ENCODE measurements at regions not wholly inside any gene's neighbourhood (a gene's known extent, or its start where the extent isn't known, plus 50 kb on each side); places are given as distances from the start of the nearest gene placed in this dataset.
"Not testable (repeated sequence)": the region's sequence is repeated elsewhere in the genome, so short reads cannot be mapped to it uniquely, and the experiment has no call there.

DNA sequence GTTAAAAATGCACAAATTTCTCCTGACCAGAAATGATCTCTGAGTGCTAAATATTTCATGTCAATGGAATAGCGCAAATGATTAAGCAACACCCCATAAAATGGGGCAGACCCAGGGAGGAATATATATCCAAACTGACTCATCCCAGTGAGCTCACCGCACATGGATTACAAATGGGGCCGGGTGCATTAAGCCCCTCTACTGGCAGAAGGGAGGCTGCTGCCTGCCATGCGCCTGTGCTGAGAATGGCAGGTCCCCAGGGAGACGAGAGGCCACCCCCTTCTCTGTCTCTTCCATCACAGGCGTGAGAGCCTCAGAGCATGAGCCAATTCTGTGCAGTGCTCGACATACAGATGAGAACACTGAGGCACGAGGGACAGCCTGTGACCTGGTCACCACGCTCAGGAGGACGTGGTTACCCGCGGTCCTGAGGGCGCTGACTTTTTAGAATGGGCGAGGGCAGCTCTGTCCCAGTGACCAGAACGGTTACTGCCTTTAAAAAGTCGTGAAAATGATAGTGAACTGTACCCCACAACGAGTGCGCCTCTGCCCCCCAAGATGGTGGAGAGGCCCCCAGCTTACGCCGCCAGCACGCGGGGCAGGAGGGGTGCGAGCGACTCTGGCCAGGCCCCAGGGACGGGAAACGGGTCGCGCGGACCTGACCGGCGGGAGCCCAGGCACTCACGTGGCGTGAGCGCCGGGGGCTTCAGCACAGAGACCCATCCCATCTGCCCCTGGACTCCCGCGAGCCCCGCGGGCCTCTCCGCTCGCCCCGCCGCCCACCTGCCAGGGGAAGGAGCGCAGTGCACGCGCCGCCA lies 130.2 kb upstream of the ALDH3B2 start:
- DNase-seq (ENCODE audit: low read depth) = not testable (repeated sequence)

DNA sequence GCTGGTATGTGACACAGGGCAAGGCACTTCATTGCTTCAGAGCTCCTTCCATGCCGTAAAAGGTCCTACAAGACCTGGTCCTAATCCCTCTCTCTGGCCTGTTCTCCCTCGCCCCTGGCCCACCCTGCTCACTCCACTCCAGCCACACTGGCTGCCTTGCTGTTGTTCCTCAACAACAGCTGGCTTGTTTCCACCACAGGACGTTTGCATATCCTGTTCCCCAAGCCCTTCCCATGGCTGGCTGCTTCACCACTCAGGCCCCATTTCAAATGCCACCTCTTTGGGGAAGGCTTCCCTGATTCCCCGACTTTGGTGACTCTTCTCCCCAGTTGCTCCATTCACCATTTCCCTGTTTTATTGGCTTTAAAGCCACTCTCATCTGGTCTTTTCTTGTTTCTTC lies 129.1 kb upstream of the ALDH3B2 start:
- not testable (repeated sequence) for DNase-seq (ENCODE audit: low read depth)

DNA sequence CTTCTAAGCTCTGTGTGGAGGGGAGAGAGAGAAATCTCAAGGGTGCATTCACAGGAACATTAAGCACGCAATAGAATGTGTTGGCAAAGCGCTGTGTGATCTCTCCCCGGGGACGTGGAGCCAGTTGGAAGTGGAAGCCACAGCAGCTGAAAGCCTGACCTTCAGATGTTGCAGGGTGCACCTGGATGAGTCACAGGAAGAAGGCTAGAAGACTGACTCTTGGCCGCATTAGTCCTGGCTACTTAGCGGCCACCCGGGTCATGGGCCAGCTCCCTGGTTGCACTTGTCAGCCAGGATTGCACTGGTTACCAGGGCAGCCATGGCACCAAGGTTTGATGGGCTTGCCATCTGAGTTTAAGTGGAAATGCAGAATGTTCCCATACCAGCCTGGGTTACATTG lies 128.6 kb upstream of the ALDH3B2 start:
- not testable (repeated sequence) for DNase-seq (ENCODE audit: low read depth)

DNA sequence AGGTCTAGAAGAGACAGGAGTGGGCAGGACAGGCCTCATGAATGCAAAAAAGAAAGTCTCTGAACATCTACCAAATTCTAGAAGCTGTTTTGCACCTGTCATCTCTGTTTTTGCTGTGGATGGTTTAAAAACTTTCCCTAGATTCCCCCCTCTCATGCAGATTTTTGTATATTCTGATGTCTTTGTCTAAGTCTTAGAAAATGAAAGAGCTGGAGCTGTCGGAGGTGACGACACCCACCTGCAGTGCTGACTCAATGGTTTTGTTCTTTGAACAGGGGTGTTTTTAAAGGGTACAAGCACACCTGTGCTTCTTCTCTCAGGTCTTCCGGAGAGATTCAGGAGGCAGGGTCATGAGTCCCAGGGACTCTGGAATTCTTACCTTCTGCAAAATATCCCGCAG lies 128.2 kb upstream of the ALDH3B2 start:
- not testable (repeated sequence) for DNase-seq (ENCODE audit: low read depth)

DNA sequence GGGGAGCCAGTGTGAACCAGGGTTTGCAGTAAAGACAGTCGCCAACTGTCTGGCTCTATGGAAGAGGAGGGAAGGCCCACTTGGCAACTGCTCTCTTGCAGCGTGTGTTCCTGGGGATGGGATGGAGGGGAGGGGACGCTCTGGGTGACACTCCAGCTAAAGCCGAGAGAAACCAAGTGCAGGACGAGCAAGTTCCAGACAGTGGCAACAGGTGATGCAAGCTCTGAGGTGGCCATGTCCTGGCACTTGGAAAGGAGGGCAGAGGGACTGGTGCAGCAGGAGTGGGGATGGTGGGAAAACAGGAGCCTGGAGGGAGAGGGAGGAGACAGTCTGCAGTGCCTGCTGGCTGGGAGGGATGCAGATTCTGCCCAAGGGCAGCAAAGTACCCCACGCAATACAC lies 127.0 kb upstream of the ALDH3B2 start:
- DNase-seq (ENCODE audit: low read depth) = not testable (repeated sequence)

DNA sequence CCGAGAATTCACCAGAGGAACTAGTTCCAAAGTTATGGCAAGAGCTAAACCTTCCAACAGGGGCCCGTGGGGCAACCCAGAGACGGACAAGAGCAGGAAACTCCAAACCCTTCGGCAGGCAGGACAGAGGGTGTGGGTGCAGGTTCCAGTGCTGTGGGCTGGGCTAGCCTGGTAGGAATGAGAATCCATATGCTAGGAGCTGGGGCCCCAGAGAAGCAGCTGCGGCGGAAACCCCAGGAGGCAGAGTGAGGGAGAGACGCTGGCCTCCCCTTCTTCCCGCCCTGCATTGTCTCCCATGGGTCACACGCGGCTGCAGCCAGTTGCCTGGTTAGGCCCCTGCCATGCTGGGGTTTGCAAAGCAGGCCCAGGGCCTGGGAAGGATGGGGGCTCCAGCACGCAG lies 126.2 kb upstream of the ALDH3B2 start:
- DNase-seq (ENCODE audit: low read depth) = not testable (repeated sequence)

DNA sequence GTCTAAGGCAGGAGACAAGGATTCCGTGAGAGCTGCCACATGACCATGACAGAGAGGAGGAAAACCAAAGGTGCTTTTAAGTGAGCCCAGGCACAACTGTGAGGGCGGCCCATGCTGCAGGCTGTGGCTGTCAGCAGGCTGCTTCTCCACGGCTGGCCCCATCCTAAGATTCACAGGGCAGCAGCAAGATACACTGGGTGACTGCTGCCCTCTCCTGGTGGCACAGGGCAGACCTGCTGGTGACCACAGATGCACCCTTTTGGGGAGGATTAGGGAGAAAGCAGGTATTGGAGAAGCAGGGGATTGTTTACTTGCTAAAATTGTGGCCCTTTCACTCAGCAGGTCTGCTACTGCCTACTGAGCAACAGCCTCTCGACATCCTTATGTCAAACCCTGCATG lies 125.4 kb upstream of the ALDH3B2 start:
- not testable (repeated sequence) for DNase-seq (ENCODE audit: low read depth)

DNA sequence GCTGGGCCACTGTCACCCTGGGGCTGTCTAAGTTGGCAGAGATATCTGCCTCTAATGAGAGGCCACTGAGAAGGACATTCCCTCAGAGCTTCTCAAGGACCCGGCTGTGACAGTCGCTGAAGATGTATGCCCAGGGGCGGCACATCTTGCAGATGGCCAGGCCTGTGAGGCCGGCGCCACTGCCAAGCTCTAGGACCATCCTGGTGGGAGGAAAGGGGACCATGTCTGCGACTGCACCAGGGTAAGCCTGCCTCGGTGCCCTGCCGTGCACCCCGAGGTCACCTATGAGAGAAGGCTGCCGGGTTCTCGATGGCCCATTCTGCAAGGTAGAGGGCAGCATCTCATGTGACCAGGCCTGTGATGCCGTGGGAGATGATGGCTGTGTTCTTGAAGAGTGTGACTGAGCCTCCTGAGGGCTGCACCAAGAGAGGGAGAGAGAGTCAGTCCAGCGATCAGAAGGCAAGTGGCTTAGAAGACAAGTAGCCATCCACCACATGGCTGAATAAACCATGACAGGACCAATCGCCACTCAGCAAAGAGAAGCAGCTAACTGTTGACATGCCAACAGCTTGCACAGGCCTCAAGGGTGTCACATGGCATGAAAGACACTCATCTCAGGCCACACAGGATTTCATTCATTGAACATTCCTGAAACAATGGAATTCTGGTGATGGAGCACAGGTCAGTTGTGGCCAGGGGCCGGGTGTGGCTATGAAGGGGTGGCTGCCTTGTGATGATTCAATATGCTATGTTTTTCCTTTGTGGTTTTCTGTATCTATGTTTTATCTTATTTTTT lies 123.5 kb upstream of the ALDH3B2 start:
- DNase-seq (ENCODE audit: low read depth) = not testable (repeated sequence)

DNA sequence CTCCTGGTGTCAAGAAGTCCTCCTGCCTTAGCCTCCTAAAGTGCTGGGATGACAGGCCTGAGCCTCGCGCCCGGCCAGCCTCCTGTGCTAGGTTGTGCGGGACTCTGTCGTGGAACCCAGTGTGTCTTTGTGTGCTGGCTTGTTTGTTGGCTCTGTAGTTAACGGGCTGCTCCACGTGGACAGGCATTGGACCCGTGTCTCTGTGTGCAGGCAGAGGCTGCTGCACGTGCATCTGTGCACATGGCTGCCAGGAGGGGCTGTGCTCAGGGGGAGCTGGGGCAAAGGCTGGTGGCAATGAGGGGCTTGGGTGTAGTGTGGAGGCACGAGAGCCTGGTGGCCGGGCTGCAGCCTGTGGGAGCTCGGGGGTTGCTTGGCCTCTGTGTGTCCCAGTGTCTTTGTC lies 121.3 kb upstream of the ALDH3B2 start:
- DNase-seq (ENCODE audit: low read depth) = no peak

DNA sequence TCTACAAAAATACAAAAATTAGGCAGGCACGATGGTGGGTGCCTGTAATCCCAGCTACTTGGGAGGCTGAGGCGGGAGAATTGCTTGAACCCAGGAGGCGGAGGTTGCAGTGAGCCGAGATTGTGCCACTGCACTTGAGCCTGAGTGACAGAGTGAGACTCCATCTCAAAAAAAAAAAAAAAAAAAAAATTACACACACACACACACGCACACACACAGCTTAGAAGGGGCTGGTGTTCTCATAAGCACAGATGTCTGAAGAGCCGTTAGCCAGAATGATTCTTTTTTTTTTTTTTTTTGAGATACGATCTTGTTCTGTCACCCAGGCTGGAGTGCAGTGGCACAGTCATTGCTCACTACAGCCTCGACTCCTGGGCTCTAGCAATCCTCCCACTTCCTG lies 119.3 kb upstream of the ALDH3B2 start:
- DNase-seq (ENCODE audit: low read depth) = not testable (repeated sequence)

DNA sequence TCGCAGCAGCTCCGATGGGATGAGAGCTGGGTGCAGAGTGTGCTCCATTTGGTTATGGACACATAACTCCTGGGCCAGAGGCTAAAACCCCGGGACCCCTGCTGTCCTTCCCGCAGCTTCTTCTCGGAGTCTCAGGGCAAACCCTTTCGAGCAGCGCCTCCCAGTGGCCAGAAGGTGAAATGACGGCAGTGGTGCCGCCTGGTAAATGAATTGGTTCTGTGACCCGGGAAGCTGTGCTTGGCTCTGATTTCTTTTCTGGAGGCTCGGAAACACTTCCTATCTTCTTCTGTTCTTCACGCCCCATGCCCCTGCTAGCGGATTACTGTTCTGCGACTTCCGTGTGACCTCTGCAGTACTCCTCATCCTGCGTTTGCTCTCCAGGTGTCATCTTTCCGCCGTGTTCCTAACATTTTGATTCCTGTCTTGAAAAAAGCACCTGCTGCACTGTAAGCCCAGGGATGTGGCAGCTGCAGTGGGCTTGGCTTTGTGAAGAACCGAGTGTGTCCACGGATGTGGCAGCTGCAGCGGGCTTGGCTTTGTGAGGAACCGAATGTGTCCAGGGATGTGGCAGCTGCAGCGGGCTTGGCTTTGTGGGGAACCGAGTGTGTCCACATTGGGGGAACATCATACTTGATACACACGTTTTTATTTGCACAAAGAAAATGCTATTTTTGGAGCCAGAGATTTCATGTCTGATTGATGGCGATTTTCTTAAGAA lies 118.0 kb upstream of the ALDH3B2 start:
- not testable (repeated sequence) for DNase-seq (ENCODE audit: low read depth)

DNA sequence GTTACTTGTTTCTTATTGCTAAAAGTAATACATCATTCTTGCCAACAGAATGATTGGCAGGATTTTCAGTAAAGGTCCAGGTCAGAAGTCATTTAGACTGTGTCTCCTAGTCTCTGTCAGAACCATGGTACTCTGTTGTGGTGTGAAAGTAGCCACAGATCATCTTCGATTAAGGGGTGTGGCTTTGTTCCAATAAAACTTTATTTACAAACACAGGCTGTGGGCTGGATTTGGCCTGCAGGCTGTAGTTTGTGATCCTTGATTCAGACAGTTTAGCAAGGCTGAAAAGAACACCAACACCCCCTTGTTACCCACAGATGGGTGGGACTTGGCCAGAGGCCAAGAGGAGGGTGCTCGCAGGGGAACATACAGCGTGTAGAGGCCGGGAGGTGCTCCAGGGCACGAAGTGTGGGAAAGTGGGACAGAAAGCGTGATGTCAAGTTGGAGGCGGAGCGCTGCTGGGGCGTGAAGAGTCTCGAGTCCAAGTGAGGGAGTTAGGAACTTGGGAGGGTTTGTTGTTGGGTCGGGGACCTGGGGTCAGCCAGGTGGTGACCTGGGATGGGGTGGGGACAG lies 117.3 kb upstream of the ALDH3B2 start:
- DNase-seq (ENCODE audit: low read depth) = not testable (repeated sequence)

DNA sequence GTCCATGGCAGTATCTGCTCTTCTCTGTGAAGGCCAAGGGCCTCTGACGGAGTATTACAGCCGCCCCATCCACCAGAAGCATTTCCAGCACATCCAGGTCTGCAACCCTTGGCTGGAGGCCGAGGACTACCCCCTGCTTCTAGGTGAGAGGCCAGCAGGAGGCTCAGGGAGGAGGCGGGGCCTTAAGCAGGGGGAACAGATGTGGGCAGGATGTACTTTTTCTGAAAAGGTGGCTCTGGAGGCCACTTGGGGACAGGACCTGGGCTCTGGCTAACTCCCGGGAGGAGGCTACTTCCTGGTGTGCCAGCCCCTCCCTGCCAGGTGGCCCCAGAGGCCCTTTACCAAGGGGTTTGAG lies 113.9 kb upstream of the ALDH3B2 start:
- DNase-seq (ENCODE audit: low read depth) = not testable (repeated sequence)

DNA sequence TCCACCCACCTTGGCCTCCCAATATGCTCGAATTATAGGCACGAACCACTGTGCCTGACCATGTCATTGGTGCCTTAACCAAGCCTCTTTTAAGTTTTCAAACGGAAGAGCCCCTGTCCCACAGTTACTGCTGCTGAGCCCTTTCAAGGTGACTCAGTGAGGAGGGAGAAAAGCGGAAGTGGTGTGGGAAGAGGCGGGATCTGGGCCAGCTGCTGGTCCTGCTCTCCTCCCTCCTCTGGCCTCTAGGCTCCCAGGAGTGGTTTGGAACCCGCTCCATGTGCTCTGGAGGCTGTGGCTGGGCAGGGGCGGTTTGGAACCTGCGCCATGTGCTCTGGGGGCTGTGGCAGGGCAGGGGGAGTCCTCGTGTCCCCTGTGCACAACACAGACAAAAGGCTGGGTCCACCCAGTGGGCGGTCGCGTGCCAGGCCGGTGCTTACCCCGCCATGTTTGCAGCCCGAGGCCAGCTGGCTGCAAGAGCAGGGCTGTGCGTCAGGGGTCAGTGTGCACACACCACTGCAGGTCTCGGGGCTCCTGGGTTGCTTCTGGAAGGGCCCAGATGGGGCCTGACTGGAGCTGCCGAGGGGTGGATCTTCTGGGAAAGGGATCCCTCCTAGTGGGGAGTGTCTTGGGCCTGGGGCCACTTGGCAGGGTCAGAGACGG lies 113.4 kb upstream of the ALDH3B2 start:
- DNase-seq (ENCODE audit: low read depth) = not testable (repeated sequence)

DNA sequence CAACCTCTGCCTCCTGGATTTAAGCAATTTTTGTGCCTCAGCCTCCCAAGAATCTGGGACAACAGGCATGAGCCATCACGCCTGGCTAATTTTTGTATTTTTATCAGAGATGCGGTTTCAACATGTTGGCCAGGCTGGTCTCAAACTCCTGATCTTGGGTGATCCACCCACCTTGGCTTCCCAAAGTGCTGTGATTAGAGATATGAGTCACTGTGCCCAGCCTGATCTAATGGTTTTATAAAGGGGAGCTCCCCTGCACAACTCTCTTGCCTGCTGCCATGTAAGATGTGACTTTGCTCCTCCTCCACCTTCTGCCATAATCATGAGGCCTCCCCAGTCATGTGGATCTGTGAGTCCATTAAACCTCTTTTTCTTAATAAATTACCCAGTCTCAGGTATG lies 107.5 kb upstream of the ALDH3B2 start:
- DNase-seq (ENCODE audit: low read depth) = not testable (repeated sequence)

DNA sequence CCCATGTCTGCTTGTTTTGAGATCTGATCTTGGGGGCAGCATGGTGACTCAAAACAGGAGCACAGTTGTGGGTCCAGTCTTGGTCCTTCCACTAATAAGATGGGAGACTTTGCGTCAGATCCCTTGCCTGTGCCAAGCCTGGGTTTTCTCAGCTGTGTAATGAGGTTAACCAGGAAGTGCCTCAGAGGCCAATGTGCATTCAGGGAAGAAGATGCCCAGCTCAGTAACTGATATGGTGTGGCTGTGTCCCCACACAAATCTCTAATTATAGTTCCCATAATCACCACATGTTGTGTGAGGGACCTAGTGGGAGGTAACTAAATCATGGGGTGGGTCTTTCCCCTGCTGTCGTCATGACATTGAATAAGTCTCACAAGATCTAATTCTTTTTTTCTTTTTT lies 107.1 kb upstream of the ALDH3B2 start:
- DNase-seq (ENCODE audit: low read depth) = not testable (repeated sequence)

DNA sequence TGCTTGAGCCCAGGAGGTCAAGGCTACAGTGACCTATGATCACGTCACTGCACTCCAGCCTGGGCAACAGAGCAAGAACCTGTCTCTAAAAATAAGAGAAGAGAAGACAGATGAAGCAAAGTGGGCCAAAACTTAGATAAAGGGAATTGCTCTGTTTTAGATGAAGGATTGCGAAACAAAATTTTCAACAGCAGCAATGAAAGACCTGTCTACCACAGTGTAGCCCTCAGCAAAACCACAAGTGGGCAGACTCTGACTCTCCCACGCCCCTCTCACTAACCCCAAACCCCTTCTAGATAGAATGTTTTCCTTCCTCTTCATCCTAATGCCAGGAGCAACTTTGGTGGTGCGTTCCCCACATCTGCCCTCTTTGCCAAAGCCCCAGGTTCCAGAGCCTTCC lies 105.6 kb upstream of the ALDH3B2 start:
- DNase-seq (ENCODE audit: low read depth) = no peak

DNA sequence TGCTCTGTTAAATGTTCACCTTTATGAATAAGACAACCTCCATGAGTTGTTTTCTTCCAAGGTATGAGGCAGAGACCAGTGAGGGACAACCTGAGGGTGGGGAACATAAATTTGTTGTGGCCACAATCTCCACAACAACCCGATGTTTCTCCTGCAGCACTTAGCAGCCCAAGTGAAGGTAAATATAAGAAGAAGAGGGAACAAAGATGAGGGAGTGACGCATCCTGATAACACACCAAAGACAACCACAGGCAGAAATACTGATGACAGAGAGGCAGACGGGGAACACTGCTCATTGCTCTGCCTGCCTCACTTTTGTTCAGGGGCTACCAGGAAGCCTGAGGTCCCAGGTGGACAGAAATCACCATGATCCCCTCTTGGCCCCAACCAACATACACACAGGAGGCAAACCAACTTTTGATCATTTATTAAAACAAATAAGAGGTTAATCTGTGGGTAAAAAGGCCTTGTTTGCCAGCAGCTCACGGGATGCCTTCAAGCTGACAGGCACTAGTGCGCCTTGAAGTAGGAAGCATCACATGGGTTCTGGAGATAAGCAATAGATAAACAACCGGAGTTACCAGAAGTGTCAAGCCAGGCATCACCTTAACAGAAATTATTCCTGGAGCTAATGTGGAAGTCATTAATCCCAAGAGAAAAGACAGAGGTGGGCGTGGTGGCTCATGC lies 104.9 kb upstream of the ALDH3B2 start:
- DNase-seq (ENCODE audit: low read depth) = not testable (repeated sequence)

DNA sequence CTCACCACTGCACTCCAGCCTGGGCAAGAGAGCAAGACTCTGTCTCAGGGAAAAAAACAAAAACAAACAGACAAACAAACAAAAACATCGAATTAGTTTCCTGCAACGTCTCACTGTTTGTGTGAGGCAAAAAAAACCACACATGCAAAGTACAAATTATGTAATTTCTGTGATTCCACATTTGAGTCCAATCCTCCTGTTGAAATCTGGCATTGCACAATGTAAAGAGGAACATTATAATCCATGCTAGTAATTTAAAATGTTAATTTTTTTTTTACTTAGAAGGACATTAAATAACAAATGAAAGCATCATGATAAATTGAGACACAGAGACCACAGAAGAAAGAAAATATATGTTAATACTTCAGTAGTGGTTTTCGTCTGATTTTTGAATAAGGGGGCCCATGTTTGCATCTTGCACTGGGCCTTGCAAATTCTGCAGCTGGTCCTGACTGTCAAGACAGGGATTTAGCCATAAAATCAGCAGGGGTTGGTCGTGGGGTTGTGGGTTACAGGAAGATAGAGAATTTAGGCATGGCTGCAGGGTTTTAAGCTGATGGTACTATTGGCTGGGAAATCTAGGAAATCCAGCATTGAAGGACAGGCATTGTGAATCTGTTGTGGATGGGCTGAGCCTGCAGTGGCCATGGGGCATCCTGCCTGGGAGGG lies 102.6 kb upstream of the ALDH3B2 start:
- no peak for DNase-seq (ENCODE audit: low read depth)

DNA sequence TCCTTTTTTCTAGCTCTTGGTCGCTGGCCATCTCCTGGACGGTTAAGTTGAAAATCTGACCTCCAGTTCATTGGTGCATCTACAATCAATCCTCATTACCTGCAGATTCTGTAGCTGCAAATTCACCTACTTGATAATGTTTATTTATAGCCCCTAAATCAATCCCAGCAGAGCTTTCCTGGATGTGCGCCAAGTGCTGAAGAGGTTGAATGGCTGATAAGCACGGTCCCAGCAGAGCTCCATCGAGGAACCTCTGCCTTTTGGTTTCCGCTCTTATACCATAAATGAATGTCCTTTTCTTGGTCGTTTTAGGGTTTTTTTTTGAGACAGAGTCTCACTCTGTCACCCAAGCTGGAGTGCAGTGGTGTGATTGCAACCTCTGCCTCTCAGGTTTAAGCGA lies 99.8 kb upstream of the ALDH3B2 start:
- not testable (repeated sequence) for DNase-seq (ENCODE audit: low read depth)

Data from stimulated activated CD8-positive, alpha-beta memory T cell treated with anti-CD3 and anti-CD28 coated beads, Interleukin-12 subunit alpha, Interleukin-12 subunit beta, amount 100 ng/mL, for 4 hours (primary cell).